NCI-H82 treated with DMSO at 0.1 percent for 48 hours (cell line): ENCODE measurements at regions not wholly inside any gene's neighbourhood (a gene's known extent, or its start where the extent isn't known, plus 50 kb on each side); places are given as distances from the start of the nearest gene placed in this dataset.

ENCODE experiments used
- DNase-seq: peaks from one replicate; lab custom pipeline; 2025; ENCODE audit not compliant: unreplicated experiment; lab: John Stamatoyannopoulos, UW

GRCh38 chr6:88251301-88251700 is 85.2 kb upstream of the CNR1 start:
- no peak for DNase-seq

GRCh38 chr6:88248709-88249321 is 82.7 kb upstream of the CNR1 start:
- no peak for DNase-seq

GRCh38 chr6:88246654-88247053 is 80.5 kb upstream of the CNR1 start:
- peak; percentile 91 for DNase-seq

GRCh38 chr6:88244721-88245120 is 78.6 kb upstream of the CNR1 start:
- DNase-seq = no peak

GRCh38 chr6:88238901-88239300 is 72.8 kb upstream of the CNR1 start:
- DNase-seq = no peak

GRCh38 chr6:88238065-88238464 is 71.9 kb upstream of the CNR1 start:
- peak; percentile 2 for DNase-seq

- no peak for DNase-seq
Measured at GRCh38 chr6:88236612-88237360, 70.6 kb upstream of the CNR1 start.

- no peak for DNase-seq
Measured at GRCh38 chr6:88232753-88233152, 66.6 kb upstream of the CNR1 start.

GRCh38 chr6:88223298-88223697 is 57.2 kb upstream of the CNR1 start:
- DNase-seq = no peak

- no peak for DNase-seq
Measured at GRCh38 chr6:88220493-88220892, 54.3 kb upstream of the CNR1 start.

- no peak for DNase-seq
Measured at GRCh38 chr6:88216182-88216581, 50.0 kb upstream of the CNR1 start.
